Astrocyte of the spinal cord (primary cell): ENCODE measurements at regions not wholly inside any gene's neighbourhood (a gene's known extent, or its start where the extent isn't known, plus 50 kb on each side); places are given as distances from the start of the nearest gene placed in this dataset.
"Not testable (repeated sequence)": the region's sequence is repeated elsewhere in the genome, so short reads cannot be mapped to it uniquely, and the experiment has no call there.

Experiments used
- DNase-seq: peaks from one replicate; pipeline ENCODE4 v3.0.0; 2011; ENCODE audit warnings: low read depth, low spot score
- H3K4me3 ChIP-seq: 2 replicates; pipeline ENCODE4 v1.5.1; 2011; ENCODE audit warnings: low read depth, mild to moderate bottlenecking, low read length, moderate library complexity
- CTCF ChIP-seq: IDR thresholded peaks from 2 replicates; pipeline ENCODE4 v1.5.1; 2012; ENCODE audit warnings: low read depth, mild to moderate bottlenecking, low read length, inconsistent platforms
- in situ Hi-C: cut with HindIII; loops from 2 replicates; pipeline ENCODE4 v1.10.0; 2017; ENCODE audit warnings: low sequenced_read_pairs

- no peak for TF ChIP-seq CTCF
- no peak overlapping the region for H3K4me3 ChIP-seq
- no peak for DNase-seq
- in situ Hi-C loops = no loop called here
These were observed 119.9 kb upstream of the F3 start for GRCh38 chr1:94661431-94661932.

- no peak for DNase-seq
- no peak overlapping the region for H3K4me3 ChIP-seq
- no peak for TF ChIP-seq CTCF
- in situ Hi-C loops = no loop called here
These were observed 119.4 kb upstream of the F3 start for GRCh38 chr1:94660994-94661393.

- TF ChIP-seq CTCF = no peak
- H3K4me3 ChIP-seq = no peak overlapping the region
- in situ Hi-C loops = no loop called here
- DNase-seq = no peak
These were observed 118.7 kb upstream of the F3 start for GRCh38 chr1:94660258-94660657.

GRCh38 chr1:94659202-94659601 is 117.6 kb upstream of the F3 start:
- DNase-seq, H3K4me3 ChIP-seq, in situ Hi-C loops: not testable (repeated sequence)

GRCh38 chr1:94658221-94658620 is 116.7 kb upstream of the F3 start:
- no peak overlapping the region for H3K4me3 ChIP-seq
- TF ChIP-seq CTCF = no peak
- peak; percentile 71 for DNase-seq
- in situ Hi-C loops = no loop called here

GRCh38 chr1:94657776-94658175 is 116.2 kb upstream of the F3 start:
- in situ Hi-C loops, DNase-seq, H3K4me3 ChIP-seq: not testable (repeated sequence)

GRCh38 chr1:94656967-94657366 is 115.4 kb upstream of the F3 start:
- no peak for TF ChIP-seq CTCF
- no peak overlapping the region for H3K4me3 ChIP-seq
- DNase-seq = no peak
- in situ Hi-C loops = no loop called here

- TF ChIP-seq CTCF = no peak
- no peak for DNase-seq
- in situ Hi-C loops = no loop called here
- no peak overlapping the region for H3K4me3 ChIP-seq
These were observed 113.4 kb upstream of the F3 start for GRCh38 chr1:94654919-94655318.
